A673 (cell line): ENCODE measurements at regions not wholly inside any gene's neighbourhood (a gene's known extent, or its start where the extent isn't known, plus 50 kb on each side); places are given as distances from the start of the nearest gene placed in this dataset.

ENCODE experiments used
- BruUV-seq: library from RNA; stranded (reverse); fragments of 400-500 nt; replicated peaks from 2 replicates; lab custom pipeline; 2021; lab: Mats Ljungman, UMichigan
- CTCF ChIA-PET: fragments of 300-600 bp; sonication (Branson Sonifier 250); formaldehyde crosslinking; loops from one replicate; lab custom pipeline; 2022; ENCODE audit warnings: antibody characterized with exemption; lab: Charles Lee
- POLR2A ChIA-PET: fragments of 300-600 bp; sonication (Branson Sonifier 250); formaldehyde crosslinking; loops from one replicate; lab custom pipeline; 2022; ENCODE audit warnings: antibody characterized with exemption; ENCODE audit not compliant: low non-redundant PET; lab: Charles Lee
- DNase-seq: peaks from one replicate; pipeline ENCODE4 v3.0.0-alpha.2; 2015; ENCODE audit warnings: low spot score
- H3K27ac ChIP-seq: fragments of 200-600 bp; sonication (generic); 2 replicates; pipeline ENCODE4 v1.5.1; 2016; ENCODE audit warnings: mixed run types, low read depth, mild to moderate bottlenecking, mixed read lengths, antibody characterized with exemption, low read length; ENCODE audit not compliant: poor library complexity, severe bottlenecking
- H3K27me3 ChIP-seq: fragments of 200-600 bp; sonication (generic); replicated peaks from 2 replicates; pipeline ENCODE4 v1.6.1; 2017; ENCODE audit warnings: mixed run types, low read depth, mild to moderate bottlenecking, mixed read lengths, antibody characterized with exemption, low read length; ENCODE audit not compliant: insufficient read depth, poor library complexity
- H3K36me3 ChIP-seq: fragments of 200-600 bp; sonication (generic); 2 replicates; pipeline ENCODE4 v1.6.1; 2016; ENCODE audit warnings: mixed run types, mild to moderate bottlenecking, mixed read lengths, antibody characterized with exemption, low read length; ENCODE audit not compliant: insufficient read depth, poor library complexity, severe bottlenecking
- H3K4me1 ChIP-seq: fragments of 200-600 bp; sonication (generic); 2 replicates; pipeline ENCODE4 v1.6.1; 2017; ENCODE audit warnings: mixed run types, mild to moderate bottlenecking, mixed read lengths, antibody characterized with exemption, low read length; ENCODE audit not compliant: insufficient read depth, poor library complexity, severe bottlenecking
- H3K4me3 ChIP-seq: fragments of 200-600 bp; sonication (generic); 2 replicates; pipeline ENCODE4 v1.5.1; 2016; ENCODE audit warnings: low read depth, mixed run types, mild to moderate bottlenecking, mixed read lengths, low read length; ENCODE audit not compliant: poor library complexity, severe bottlenecking
- H3K9me3 ChIP-seq: fragments of 200-600 bp; sonication (generic); 2 replicates; pipeline ENCODE4 v1.6.1; 2016; ENCODE audit warnings: mixed run types, low read depth, mild to moderate bottlenecking, mixed read lengths, antibody characterized with exemption, low read length; ENCODE audit not compliant: poor library complexity, severe bottlenecking
- EZH2 ChIP-seq: fragments of 200-600 bp; sonication (generic); IDR thresholded peaks from 2 replicates; pipeline ENCODE4 v1.6.1; 2017; ENCODE audit warnings: borderline replicate concordance, low read depth, mild to moderate bottlenecking, mixed read lengths, antibody characterized with exemption, low read length; ENCODE audit not compliant: poor library complexity, severe bottlenecking
- intact Hi-C: fragments of 100-400 bp; cut with micrococcal nuclease; formaldehyde crosslinking; loops from one replicate; pipeline ENCODE4 v1.10.0; 2022; ENCODE audit not compliant: unreplicated experiment
- TF ChIP-seq, protein P1 (sequence below): fragments of 300-800, 200-600 bp; sonication (generic); conservative IDR thresholded peaks from 2 replicates; pipeline ENCODE4 v1.5.1; 2017; ENCODE audit warnings: low read depth, mild to moderate bottlenecking, antibody characterized with exemption, low read length, moderate library complexity, mixed read lengths

GRCh38 chr5:67478337-67478736 is 281.7 kb upstream of the CD180 start:
- Histone ChIP-seq H3K9me3 (no peaks in the 10 kb centered on the region), H3K27me3 (no peaks in the 10 kb centered on the region), H3K4me1 (peaks cover 6% of the 10 kb centered on the region), H3K36me3 (no peaks in the 10 kb centered on the region), H3K27ac (no peak overlapping the region), H3K4me3 (no peak overlapping the region)
- no TSS peak for BruUV-seq
- intact Hi-C loops = no loop called here
- ChIA-PET POLR2A (no interaction called here), CTCF (no interaction called here)
- TF ChIP-seq EZH2 = no peak
- TF ChIP-seq, protein P1, sequence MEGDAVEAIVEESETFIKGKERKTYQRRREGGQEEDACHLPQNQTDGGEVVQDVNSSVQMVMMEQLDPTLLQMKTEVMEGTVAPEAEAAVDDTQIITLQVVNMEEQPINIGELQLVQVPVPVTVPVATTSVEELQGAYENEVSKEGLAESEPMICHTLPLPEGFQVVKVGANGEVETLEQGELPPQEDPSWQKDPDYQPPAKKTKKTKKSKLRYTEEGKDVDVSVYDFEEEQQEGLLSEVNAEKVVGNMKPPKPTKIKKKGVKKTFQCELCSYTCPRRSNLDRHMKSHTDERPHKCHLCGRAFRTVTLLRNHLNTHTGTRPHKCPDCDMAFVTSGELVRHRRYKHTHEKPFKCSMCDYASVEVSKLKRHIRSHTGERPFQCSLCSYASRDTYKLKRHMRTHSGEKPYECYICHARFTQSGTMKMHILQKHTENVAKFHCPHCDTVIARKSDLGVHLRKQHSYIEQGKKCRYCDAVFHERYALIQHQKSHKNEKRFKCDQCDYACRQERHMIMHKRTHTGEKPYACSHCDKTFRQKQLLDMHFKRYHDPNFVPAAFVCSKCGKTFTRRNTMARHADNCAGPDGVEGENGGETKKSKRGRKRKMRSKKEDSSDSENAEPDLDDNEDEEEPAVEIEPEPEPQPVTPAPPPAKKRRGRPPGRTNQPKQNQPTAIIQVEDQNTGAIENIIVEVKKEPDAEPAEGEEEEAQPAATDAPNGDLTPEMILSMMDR = no peak
- DNase-seq = no peak

DNA sequence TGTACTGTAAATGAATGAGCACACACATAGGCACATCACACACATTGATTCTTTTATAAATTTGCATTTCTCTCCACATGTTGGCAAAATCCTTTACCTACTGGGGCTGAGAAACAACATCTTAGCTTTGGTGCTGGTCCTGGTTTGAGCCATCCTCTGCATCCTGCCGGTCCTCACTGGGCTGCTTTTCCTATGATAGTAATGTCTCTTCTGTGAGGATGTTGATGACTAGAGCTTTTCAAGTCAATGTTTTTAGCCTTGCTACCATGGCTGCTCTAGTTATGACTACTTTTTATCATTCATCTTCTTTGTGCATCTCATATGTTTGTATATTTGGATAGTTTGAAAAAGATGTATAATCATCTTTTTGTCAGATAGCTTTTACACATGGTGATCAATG is 280.4 kb upstream of the CD180 start:
- ChIA-PET POLR2A (no interaction called here), CTCF (no interaction called here)
- no peaks in the 10 kb centered on the region for H3K9me3 ChIP-seq
- no peak for DNase-seq
- H3K27ac ChIP-seq = no peak overlapping the region
- peaks cover 6% of the 10 kb centered on the region for H3K4me1 ChIP-seq
- H3K27me3 ChIP-seq = no peaks in the 10 kb centered on the region
- no TSS peak for BruUV-seq
- no peaks in the 10 kb centered on the region for H3K36me3 ChIP-seq
- intact Hi-C loops = no loop called here
- H3K4me3 ChIP-seq = no peak overlapping the region
- TF ChIP-seq, protein P1 = no peak
- TF ChIP-seq EZH2 = no peak

- intact Hi-C loops = no loop called here
- CTCF ChIA-PET = no interaction called here
- TF ChIP-seq, protein P1 = no peak
- TF ChIP-seq EZH2 = no peak
- DNase-seq = peak; percentile 33
- H3K4me3 ChIP-seq = no peak overlapping the region
- no peaks in the 10 kb centered on the region for H3K36me3 ChIP-seq
- no TSS peak for BruUV-seq
- no peaks in the 10 kb centered on the region for H3K9me3 ChIP-seq
- no peaks in the 10 kb centered on the region for H3K27me3 ChIP-seq
- POLR2A ChIA-PET = no interaction called here
- peaks cover 6% of the 10 kb centered on the region for H3K4me1 ChIP-seq
- no peak overlapping the region for H3K27ac ChIP-seq
Observed at GRCh38 chr5:67476531-67476930, 279.9 kb upstream of the CD180 start.
